B cell (primary cell): ENCODE measurements at regions not wholly inside any gene's neighbourhood (a gene's known extent, or its start where the extent isn't known, plus 50 kb on each side); places are given as distances from the start of the nearest gene placed in this dataset.

Experiments used
- ATAC-seq: fragments of 200-7000 bp; cut with Tn5 transposase; one replicate; pipeline ENCODE4 v1.10.0; 2021; ENCODE audit warnings: low read depth, mild to moderate bottlenecking, moderate number of reproducible peaks, moderate library complexity
- CTCF ChIA-PET: fragments of 350-600 bp; sonication (Branson Sonifier 250); formaldehyde crosslinking; loops from one replicate; lab custom pipeline; 2021; ENCODE audit warnings: antibody characterized with exemption, inconsistent platforms; lab: Charles Lee
- POLR2A ChIA-PET: fragments of 350-600 bp; sonication (Branson Sonifier 250); formaldehyde crosslinking; loops from one replicate; lab custom pipeline; 2021; ENCODE audit warnings: antibody characterized with exemption; lab: Charles Lee
- DNase-seq: peaks from one replicate; pipeline ENCODE4 v3.0.0; 2013
- H2AFZ ChIP-seq: 2 replicates; pipeline ENCODE4 v1.6.1; 2012; ENCODE audit warnings: mild to moderate bottlenecking, low read depth, low read length; ENCODE audit not compliant: insufficient read depth, poor library complexity, severe bottlenecking
- H3K27ac ChIP-seq, 2 donors: 1 replicate in 1 of 2; 2 replicates in 1 of 2; pipeline ENCODE4 v1.5.1; 2012 to 2013; ENCODE audit warnings: low read length in 2 of 2, mild to moderate bottlenecking in 2 of 2, moderate library complexity in 1 of 2
- H3K27me3 ChIP-seq, 4 experiments: fragments of 200-600 bp in 1 of 4; sonication (generic) in 1 of 4; replicated peaks in 1 of 4; 1 replicate in 2 of 4; 2 replicates in 2 of 4; pipeline versions ENCODE4 v1.6.1 to v1.7.0; 2013 to 2016; ENCODE audit warnings: low read length in 3 of 4, mild to moderate bottlenecking in 2 of 4, mixed read lengths in 1 of 4, moderate library complexity in 1 of 4; ENCODE audit not compliant: insufficient read depth in 4 of 4, control insufficient read depth in 3 of 4; ENCODE audit errors: control extremely low read depth in 1 of 4
- H3K36me3 ChIP-seq, 2 experiments: replicated peaks in 1 of 2; 1 replicate in 1 of 2; 2 replicates in 1 of 2; pipeline versions ENCODE4 v1.6.1 to v1.7.1; 2013; ENCODE audit warnings: low read length in 1 of 2; ENCODE audit not compliant: insufficient read depth in 2 of 2, control insufficient read depth in 1 of 2; ENCODE audit errors: control extremely low read depth in 1 of 2, extremely low read depth in 1 of 2
- H3K4me1 ChIP-seq, 2 donors: fragments of 200-600 bp in 1 of 2; sonication (generic) in 1 of 2; 1 replicate in 1 of 2; 2 replicates in 1 of 2; pipeline versions ENCODE4 v1.5.1 to v1.6.1; 2013 to 2017; ENCODE audit warnings: low read length in 2 of 2; ENCODE audit not compliant: control insufficient read depth in 2 of 2, insufficient read depth in 2 of 2
- H3K4me2 ChIP-seq: replicated peaks from 2 replicates; pipeline ENCODE3; 2012; ENCODE audit warnings: mild to moderate bottlenecking, low read depth, low read length; ENCODE audit not compliant: poor library complexity, severe bottlenecking
- H3K4me3 ChIP-seq, 5 experiments: fragments of 200-600 bp in 1 of 5; sonication (generic) in 1 of 5; 1 replicate in 3 of 5; 2 replicates in 2 of 5; pipeline versions ENCODE4 v1.5.1 to v1.7.0; 2011 to 2016; ENCODE audit warnings: low read length in 4 of 5, mild to moderate bottlenecking in 4 of 5, low read depth in 2 of 5, control low read depth in 1 of 5, moderate library complexity in 1 of 5; ENCODE audit not compliant: insufficient read depth in 1 of 5; ENCODE audit errors: control extremely low read depth in 1 of 5, extremely low read depth in 1 of 5
- H3K79me2 ChIP-seq: fragments of 200-600 bp; sonication (generic); one replicate; pipeline ENCODE4 v1.6.0; 2016; ENCODE audit warnings: low read length; ENCODE audit not compliant: control insufficient read depth, insufficient read depth
- H3K9ac ChIP-seq: fragments of 200-600 bp; sonication (generic); 2 replicates; pipeline ENCODE4 v1.6.1; 2017; ENCODE audit warnings: mild to moderate bottlenecking, low read length, moderate library complexity
- H3K9me3 ChIP-seq, 3 donors: one replicate each; pipeline versions ENCODE4 v1.6.1 to v1.7.1; 2013; ENCODE audit warnings: low read length in 2 of 3; ENCODE audit not compliant: control insufficient read depth in 2 of 3, insufficient read depth in 1 of 3; ENCODE audit errors: control extremely low read depth in 1 of 3
- H4K20me1 ChIP-seq: 2 replicates; pipeline ENCODE4 v1.6.0; 2012; ENCODE audit warnings: mild to moderate bottlenecking, low read length; ENCODE audit not compliant: insufficient read depth, control insufficient read depth, poor library complexity, severe bottlenecking
- H3K27ac Mint-ChIP-seq: one replicate; pipeline ENCODE4 v1.8.0; 2021; ENCODE audit warnings: mixed read lengths
- H3K27me3 Mint-ChIP-seq: one replicate; pipeline ENCODE4 v1.8.0; 2021; ENCODE audit warnings: mixed read lengths
- H3K4me1 Mint-ChIP-seq: one replicate; pipeline ENCODE4 v1.8.0; 2021; ENCODE audit warnings: mixed read lengths
- H3K4me3 Mint-ChIP-seq: one replicate; pipeline ENCODE4 v1.8.0; 2021; ENCODE audit warnings: mixed read lengths
- H3K9me3 Mint-ChIP-seq: one replicate; pipeline ENCODE4 v1.8.0; 2022; ENCODE audit warnings: mixed read lengths; ENCODE audit not compliant: insufficient read depth
- CTCF ChIP-seq: fragments of 200-600 bp; IDR thresholded peaks from one replicate; pipeline ENCODE4 v1.8.0; 2022; ENCODE audit warnings: antibody characterized with exemption, mild to moderate bottlenecking
- EZH2 ChIP-seq: IDR thresholded peaks from 2 replicates; pipeline ENCODE4 v1.6.1; 2012; ENCODE audit warnings: borderline replicate concordance, low read depth, mild to moderate bottlenecking, moderate library complexity, low read length; ENCODE audit not compliant: insufficient read depth, poor library complexity, severe bottlenecking
- WGBS: methylation state at CpG from one replicate; pipeline ENCODE4 v1.1.5; 2013; ENCODE audit warnings: missing lambda C conversion rate; ENCODE audit not compliant: insufficient coverage; 5-methylcytosine and 5-hydroxymethylcytosine counted together
- intact Hi-C: fragments of 100-400 bp; cut with micrococcal nuclease; formaldehyde crosslinking; loops from one replicate; pipeline ENCODE4 v1.10.0; 2022

GRCh38 chr9:38246833-38247232, 145.7 kb upstream of the ALDH1B1 start:
- Histone ChIP-seq H3K27me3 (peaks cover 0 to 2% (median 0%) of the 10 kb centered on the region in 4 experiments), H3K4me2 (no peak overlapping the region), H3K9ac (no peak overlapping the region), H2AFZ (no peak overlapping the region), H3K79me2 (no peaks in the 10 kb centered on the region), H4K20me1 (no peaks in the 10 kb centered on the region), H3K4me1 (no peaks in the 10 kb centered on the region), H3K27ac (no peak overlapping the region), H3K9me3 (no peaks in the 10 kb centered on the region), H3K36me3 (no peaks in the 10 kb centered on the region), H3K4me3 (no peak overlapping the region)
- Mint-ChIP-seq H3K27ac (no peak overlapping the region), H3K4me1 (no peaks in the 10 kb centered on the region), H3K27me3 (peaks cover 5% of the 10 kb centered on the region), H3K4me3 (no peak overlapping the region), H3K9me3 (no peaks in the 10 kb centered on the region)
- no peak for ATAC-seq
- TF ChIP-seq CTCF (no peak), EZH2 (no peak)
- 92% methylated on average over 7 of the region's 7 CpGs for WGBS
- intact Hi-C loops = no loop called here
- CTCF ChIA-PET = interaction anchor here (0.7 to 1.3 kb wide), 2 partner anchors 37 to 294 kb away, joined by 3 read pairs; no protein-coding TSS in a partner anchor
- POLR2A ChIA-PET = no interaction called here
- no peak for DNase-seq

GRCh38 chr9:38244971-38245370, 147.5 kb upstream of the ALDH1B1 start:
- ChIA-PET POLR2A (no interaction called here), CTCF (no interaction called here)
- no CpG with 5 or more reads among the region's 1 CpG for WGBS
- intact Hi-C loops = no loop called here
- Histone ChIP-seq H3K4me1 (no peaks in the 10 kb centered on the region), H3K36me3 (no peaks in the 10 kb centered on the region), H3K27me3 (peaks cover 0 to 2% (median 0%) of the 10 kb centered on the region in 4 experiments), H3K79me2 (no peaks in the 10 kb centered on the region), H3K9me3 (no peaks in the 10 kb centered on the region), H3K9ac (no peak overlapping the region), H3K27ac (no peak overlapping the region), H3K4me3 (no peak overlapping the region), H3K4me2 (no peak overlapping the region), H2AFZ (no peak overlapping the region), H4K20me1 (no peaks in the 10 kb centered on the region)
- Mint-ChIP-seq H3K27me3 (peaks cover 5% of the 10 kb centered on the region), H3K4me1 (no peaks in the 10 kb centered on the region), H3K9me3 (no peaks in the 10 kb centered on the region), H3K4me3 (no peak overlapping the region), H3K27ac (no peak overlapping the region)
- DNase-seq = no peak
- no peak for TF ChIP-seq EZH2
- TF ChIP-seq CTCF = no peak
- no peak for ATAC-seq
